HPDE6-E6E7 (cell line): ENCODE measurements at regions not wholly inside any gene's neighbourhood (a gene's known extent, or its start where the extent isn't known, plus 50 kb on each side); places are given as distances from the start of the nearest gene placed in this dataset.
"Not testable (repeated sequence)": the region's sequence is repeated elsewhere in the genome, so short reads cannot be mapped to it uniquely, and the experiment has no call there.

Experiments
- DNase-seq: peaks from one replicate; pipeline ENCODE4 v3.0.0; 2011; ENCODE audit warnings: missing footprints; ENCODE audit errors: extremely low spot score

DNA sequence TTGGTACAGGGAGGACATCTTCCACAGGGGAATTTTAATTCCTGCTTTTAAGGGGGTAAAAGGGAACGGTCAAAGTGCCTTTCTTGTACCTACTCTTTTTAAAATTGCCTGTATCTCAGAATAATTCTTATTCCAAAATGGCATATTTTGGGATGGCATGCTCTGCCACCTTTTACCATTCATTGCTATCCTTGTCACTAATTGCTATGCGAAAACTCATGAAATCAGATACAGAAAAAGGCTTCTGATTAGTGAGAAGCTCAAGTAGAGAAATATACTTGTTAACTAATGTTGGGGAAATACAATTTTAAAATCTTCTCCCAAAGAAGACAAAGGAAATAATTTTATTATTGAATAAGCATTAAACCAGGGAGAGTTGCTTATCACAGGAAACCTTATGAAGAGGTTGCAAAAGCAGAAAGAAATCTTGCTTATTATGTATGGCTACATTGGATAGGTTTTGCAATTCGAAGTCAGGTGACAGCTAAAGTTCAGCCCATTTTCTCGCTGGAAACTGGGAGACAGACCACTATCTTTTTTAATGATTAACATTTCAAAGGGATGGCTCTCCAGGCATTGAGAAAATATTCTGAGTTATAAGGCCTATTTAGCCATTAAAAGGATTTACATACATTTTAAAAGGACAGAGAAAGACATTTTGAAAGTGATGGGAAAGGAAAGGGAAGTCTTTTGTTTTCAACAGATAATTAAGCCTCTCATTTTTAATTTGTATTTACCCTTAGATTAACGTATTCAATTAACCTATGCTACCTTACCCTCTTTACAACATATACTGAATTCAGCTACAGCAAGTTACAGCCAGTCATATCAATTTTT, 110.3 kb upstream of the PRSS16 start:
- DNase-seq = no peak

DNA sequence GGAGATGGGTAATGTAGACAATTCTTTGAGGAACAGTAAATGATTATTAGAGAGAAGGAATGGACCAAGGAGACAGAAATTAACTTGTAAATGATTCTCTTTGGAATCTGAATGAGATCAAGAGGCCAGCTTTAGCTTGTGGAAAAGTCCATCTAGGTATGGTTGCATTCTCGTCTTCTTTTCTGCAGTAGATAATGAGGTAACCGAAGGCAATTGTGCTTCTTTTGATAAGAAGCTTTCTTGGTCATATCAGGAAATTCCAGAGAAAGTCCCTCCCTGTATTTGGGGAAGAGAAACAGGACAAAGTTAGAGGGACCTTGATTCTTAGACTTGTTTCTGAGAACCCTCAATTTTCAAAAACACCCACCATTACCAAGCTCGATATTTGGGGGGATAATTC, 109.1 kb upstream of the PRSS16 start:
- DNase-seq = no peak

DNA sequence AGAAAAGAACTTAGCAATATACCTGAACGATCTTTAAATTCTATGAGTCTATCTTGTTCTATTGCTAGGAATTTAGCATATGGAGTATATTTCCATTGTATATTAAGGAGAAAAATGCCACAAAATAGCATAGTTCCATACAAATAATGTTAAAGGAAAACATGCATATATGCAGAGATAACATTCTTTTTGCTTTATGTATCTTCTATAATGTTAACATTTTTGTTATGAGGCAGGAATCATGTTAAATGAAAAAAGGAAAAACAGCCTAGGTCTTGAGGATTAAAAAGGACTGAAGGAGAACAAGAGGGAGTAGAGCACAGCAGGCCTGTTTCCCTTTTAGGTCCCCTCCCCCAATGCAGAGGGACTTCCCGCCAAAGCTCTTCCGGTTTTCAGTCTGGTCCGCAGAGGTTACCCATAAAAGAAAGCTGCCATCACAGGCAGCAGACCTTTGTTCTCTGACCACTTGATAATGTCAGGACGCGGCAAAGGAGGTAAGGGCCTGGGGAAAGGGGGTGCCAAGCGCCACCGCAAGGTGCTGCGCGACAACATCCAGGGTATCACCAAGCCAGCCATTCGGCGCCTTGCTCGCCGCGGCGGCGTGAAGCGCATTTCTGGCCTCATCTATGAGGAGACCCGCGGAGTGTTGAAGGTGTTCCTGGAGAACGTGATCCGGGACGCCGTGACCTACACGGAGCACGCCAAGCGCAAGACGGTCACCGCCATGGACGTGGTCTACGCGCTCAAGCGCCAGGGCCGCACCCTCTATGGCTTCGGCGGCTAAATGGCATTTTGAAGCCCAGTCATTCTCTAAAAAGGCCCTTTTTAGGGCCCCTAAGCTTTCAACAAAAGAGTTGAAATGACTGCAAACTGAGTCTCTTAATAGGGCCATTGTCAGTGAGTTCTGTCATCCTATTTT, 108.4 kb upstream of the PRSS16 start:
- DNase-seq = no peak

GRCh38 chr6:27139756-27140579, 107.5 kb upstream of the PRSS16 start:
- no peak for DNase-seq

GRCh38 chr6:27140999-27141528, 106.4 kb upstream of the PRSS16 start:
- DNase-seq = no peak

DNA sequence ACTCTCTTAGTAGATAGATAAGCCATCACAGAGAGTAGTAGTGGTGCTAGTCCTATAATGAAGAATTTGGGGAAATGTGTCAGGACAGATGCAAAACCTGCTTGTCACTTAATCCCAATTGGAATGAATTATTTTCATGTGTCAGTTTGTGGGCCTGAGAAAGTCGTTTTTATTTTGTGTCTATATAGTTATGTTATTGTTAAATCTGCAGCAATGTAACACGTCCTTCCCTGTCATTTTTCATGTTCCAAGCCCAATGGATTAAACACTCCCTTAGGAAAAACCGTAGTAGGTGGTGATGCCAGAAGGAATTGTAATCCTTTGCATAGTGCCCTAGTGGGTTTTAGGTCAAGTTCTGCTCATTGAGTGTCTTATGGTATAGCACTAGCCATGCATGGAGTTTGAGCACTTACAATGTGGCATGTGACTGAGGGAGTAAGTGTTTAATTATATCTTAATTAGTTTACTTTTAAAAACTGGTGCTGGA, 105.9 kb upstream of the PRSS16 start:
- DNase-seq = no peak

DNA sequence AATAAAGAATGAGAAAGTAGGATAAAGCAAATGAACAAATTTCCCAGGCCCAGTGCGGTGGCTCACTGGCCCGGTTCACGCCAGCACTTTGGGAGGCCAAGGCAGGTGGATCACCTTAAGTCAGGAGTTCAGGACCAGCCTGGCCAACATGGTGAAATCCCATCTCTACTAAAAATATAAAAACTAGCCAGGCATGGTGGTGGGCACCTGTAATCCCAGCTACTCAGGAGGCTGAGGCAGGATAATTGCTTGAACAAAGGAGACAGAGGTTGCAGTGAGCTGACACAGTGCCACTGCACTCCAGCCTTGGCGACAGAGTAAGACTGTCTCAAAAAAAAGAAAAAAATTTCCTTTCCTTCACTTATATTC, 104.5 kb upstream of the PRSS16 start:
- DNase-seq = not testable (repeated sequence)

DNA sequence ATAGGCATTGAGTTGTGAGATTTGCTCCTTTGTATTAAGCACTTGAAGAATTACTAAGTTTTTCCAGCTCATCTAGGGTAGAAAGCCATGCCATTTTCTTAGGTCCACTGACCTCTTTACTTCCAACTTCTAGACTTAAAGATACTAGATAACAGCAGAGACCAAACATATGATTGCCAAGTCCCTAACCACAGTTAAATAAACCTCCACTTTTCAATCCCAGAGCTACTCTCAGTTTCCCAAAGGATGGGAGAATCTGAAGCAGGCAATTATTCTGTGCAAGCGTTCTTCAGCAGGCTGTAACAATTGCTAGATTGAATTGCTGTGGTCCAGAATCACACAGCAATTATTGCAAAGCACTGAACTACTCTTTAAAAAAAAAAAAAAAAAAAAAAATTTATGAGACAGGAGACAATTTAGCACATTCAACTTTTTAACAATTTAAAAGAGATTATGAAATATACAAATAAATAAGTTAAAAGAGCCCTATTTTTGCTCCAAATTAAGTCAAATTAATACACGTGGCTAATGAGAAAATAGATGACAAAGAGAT, 104.0 kb upstream of the PRSS16 start:
- DNase-seq = no peak

GRCh38 chr6:27144740-27145079, 102.8 kb upstream of the PRSS16 start:
- no peak for DNase-seq

DNA sequence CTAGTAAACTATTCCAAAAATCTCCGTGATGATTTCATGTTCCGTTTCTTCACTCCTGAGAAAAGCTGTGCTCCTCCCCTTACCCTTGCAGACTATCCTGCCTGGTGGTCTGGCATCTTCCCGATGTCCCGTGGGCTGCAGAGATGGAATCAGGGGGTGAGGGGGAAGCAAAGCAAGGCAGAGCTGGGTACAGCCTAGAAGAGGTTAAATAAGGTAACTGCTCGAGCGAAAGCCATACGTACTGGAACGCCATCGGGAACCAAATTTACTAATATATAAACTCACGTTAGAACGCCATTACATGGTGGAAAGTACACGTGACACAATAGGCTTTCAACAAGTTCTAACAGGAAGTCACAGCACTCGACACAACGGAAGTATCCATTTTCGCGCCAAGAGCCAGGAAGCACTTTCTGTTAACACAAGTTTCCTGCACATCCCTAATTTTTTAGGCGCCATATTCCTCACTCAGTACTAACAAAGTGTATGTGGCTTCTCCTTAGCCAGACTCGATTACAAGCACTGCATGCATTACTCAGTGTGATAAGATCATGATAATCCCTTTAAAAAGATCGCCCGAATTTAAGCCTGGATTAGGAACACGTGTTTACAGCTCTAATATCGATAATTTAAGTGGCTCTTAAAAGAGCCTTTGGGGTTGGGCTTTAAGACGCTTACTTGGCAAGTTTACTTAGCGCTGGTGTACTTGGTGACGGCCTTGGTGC, 101.6 kb upstream of the PRSS16 start:
- no peak for DNase-seq

- not testable (repeated sequence) for DNase-seq
These were observed 101.1 kb upstream of the PRSS16 start for GRCh38 chr6:27146456-27146705.

GRCh38 chr6:27146706-27147505, 100.6 kb upstream of the PRSS16 start:
- peak; percentile 91 for DNase-seq

DNA sequence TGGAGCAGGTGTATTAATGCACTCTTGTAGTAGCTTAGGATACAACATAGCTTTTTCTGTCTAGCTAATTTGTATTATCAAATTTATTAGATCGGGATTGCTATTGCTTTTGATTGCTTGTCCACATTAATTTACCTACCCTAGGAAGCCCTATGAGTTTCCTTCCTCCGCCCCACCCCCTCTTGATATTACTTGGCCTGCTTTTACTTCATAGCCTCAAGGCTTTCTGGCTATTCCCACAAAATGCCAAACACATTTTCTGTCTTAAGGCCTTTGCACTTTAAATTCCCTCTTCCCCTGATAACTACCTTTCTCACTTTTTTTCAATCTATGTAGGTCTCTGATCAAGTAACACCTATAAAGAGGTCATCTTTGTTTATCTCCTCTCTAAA, 99.1 kb upstream of the PRSS16 start:
- DNase-seq = no peak

- no peak for DNase-seq
These were observed 98.4 kb upstream of the PRSS16 start for GRCh38 chr6:27149150-27149549.

- DNase-seq = no peak
These were observed 92.8 kb upstream of the PRSS16 start for GRCh38 chr6:27154696-27155095.

GRCh38 chr6:27156874-27157458, 90.5 kb upstream of the PRSS16 start:
- DNase-seq = no peak

GRCh38 chr6:27157459-27158315, 89.8 kb upstream of the PRSS16 start:
- no peak for DNase-seq

- DNase-seq = no peak
These were observed 89.2 kb upstream of the PRSS16 start for GRCh38 chr6:27158316-27158643.

GRCh38 chr6:27159725-27160124, 87.8 kb upstream of the PRSS16 start:
- no peak for DNase-seq
